ENCODE measurements at regions not wholly inside any gene's neighbourhood (a gene's known extent, or its start where the extent isn't known, plus 50 kb on each side); places are given as distances from the start of the nearest gene placed in this dataset.

DNA sequence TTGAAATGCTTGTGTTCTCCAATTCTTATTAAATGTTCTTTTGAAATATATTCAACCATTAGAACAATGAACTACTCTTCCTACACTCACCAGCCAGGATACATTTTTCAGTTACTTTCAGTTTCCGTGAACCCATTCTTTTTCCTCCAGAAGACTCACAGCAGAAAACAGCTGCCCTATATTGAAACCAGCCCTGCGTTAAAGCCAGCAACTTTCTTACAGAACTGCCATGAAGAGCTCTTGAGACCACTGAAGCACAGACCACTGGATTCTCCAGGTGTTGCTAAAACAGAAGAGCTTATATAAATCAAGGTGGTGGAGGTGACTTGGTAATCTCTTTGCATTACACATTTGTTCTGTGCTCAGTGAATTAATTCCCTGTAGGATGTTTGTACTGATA lies 365.9 kb upstream of the C9orf72 start:
- Mint-ChIP-seq H3K4me1 (peaks cover 10% of the 10 kb centered on the region), H3K27ac (no peak overlapping the region)

DNA sequence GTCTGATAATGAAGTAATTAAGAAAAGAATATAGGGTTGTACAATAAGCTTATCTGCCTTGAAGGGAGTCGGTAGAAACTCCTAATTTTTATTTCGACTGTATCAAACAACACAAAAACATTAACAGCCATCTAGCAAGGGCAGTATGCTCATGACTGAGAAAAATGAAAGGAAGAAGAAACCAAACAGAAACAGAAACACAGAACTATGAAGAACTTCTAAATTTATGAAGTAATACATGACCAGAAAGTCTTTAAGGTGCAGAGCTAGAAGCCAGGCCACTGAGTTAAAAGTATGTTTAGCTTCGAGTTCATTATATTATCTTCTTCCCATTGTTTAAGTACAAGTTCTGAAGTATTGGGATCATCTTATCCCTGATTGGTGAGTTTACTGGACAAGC lies 367.3 kb upstream of the C9orf72 start:
- Histone ChIP-seq H2AFZ (replicated peaks) (no peak overlapping the region), H3K9ac (no peak overlapping the region), H3K27ac (no peak overlapping the region), H3K79me2 (ENCODE audit: low read depth) (no peaks in the 10 kb centered on the region), H4K20me1 (ENCODE audit: low read depth) (no peaks in the 10 kb centered on the region), H3K27me3 (no peaks in the 10 kb centered on the region), H3K4me2 (no peak overlapping the region), H3F3A (ENCODE audit: low read depth) (no peaks in the 10 kb centered on the region), H3K36me3 (no peaks in the 10 kb centered on the region), H3K9me3 (ENCODE audit: low read depth) (no peaks in the 10 kb centered on the region), H3K4me3 (no peak overlapping the region), H3K4me1 (peaks cover 14% of the 10 kb centered on the region)
- DNase-seq (ENCODE audit: low spot score): no peak
- no peak overlapping the region for H3K27ac Mint-ChIP-seq
- no peaks in the 10 kb centered on the region for H3K36me3 Mint-ChIP-seq
- H3K4me1 Mint-ChIP-seq: peaks cover 5% of the 10 kb centered on the region
- H3K4me3 Mint-ChIP-seq: no peak overlapping the region
- no peaks in the 10 kb centered on the region for H3K9me3 Mint-ChIP-seq
- TF ChIP-seq, protein P1, sequence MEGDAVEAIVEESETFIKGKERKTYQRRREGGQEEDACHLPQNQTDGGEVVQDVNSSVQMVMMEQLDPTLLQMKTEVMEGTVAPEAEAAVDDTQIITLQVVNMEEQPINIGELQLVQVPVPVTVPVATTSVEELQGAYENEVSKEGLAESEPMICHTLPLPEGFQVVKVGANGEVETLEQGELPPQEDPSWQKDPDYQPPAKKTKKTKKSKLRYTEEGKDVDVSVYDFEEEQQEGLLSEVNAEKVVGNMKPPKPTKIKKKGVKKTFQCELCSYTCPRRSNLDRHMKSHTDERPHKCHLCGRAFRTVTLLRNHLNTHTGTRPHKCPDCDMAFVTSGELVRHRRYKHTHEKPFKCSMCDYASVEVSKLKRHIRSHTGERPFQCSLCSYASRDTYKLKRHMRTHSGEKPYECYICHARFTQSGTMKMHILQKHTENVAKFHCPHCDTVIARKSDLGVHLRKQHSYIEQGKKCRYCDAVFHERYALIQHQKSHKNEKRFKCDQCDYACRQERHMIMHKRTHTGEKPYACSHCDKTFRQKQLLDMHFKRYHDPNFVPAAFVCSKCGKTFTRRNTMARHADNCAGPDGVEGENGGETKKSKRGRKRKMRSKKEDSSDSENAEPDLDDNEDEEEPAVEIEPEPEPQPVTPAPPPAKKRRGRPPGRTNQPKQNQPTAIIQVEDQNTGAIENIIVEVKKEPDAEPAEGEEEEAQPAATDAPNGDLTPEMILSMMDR (IDR thresholded peaks at IDR 0.05): no peak
- no peak for TF ChIP-seq EZH2 (IDR thresholded peaks at IDR 0.05)
- TF ChIP-seq EZH2phosphoT487 (IDR thresholded peaks at IDR 0.05): no peak
- H3K27me3 Mint-ChIP-seq (ENCODE audit: insufficient read depth, low read depth): no peaks in the 10 kb centered on the region

More for the DNA sequence above, 365.9 kb upstream of the C9orf72 start:
- no peak overlapping the region for H3K4me3 ChIP-seq
- DNase-seq (ENCODE audit: low spot score): no peak
- no peaks in the 10 kb centered on the region for H3K27me3 ChIP-seq
- H3K36me3 ChIP-seq: no peaks in the 10 kb centered on the region
- H4K20me1 ChIP-seq (ENCODE audit: low read depth): no peaks in the 10 kb centered on the region
- peaks cover 14% of the 10 kb centered on the region for H3K4me1 ChIP-seq
- H3F3A ChIP-seq (ENCODE audit: low read depth): no peaks in the 10 kb centered on the region
- no peak overlapping the region for H3K9ac ChIP-seq
- Mint-ChIP-seq H3K27me3 (ENCODE audit: insufficient read depth, low read depth) (no peaks in the 10 kb centered on the region), H3K4me3 (no peak overlapping the region), H3K9me3 (no peaks in the 10 kb centered on the region), H3K36me3 (no peaks in the 10 kb centered on the region)
- H2AFZ ChIP-seq (replicated peaks): no peak overlapping the region
- H3K4me2 ChIP-seq: no peak overlapping the region
- TF ChIP-seq EZH2 (IDR thresholded peaks at IDR 0.05): no peak
- TF ChIP-seq EZH2phosphoT487 (IDR thresholded peaks at IDR 0.05): no peak
- TF ChIP-seq, protein P1 (IDR thresholded peaks at IDR 0.05): no peak
- H3K9me3 ChIP-seq (ENCODE audit: low read depth): no peaks in the 10 kb centered on the region
- H3K27ac ChIP-seq: no peak overlapping the region
- H3K79me2 ChIP-seq (ENCODE audit: low read depth): no peaks in the 10 kb centered on the region

DNA sequence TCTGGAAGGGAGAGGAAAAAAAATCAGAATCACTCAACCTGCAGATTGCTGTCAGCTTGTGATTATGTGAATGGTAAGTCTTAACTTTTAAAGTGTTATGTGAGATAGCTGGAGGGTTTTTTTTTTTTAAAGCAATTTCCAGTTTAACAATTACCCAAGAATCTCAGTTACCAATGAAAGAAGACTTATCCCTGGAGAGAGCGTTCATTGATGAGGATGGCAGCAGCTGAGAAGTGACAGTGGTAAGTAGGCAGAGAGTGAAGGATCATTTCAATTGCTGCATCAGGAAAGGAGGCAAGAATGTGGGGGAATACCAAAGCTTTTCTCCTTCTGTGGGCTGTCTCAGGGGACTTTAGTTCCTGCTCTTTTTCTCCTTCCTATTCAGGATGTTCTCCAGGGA lies 370.2 kb upstream of the C9orf72 start:
- H3K27ac Mint-ChIP-seq: peak overlapping the region; percentile 28
- H3K27me3 Mint-ChIP-seq (ENCODE audit: insufficient read depth, low read depth): peaks cover 2% of the 10 kb centered on the region
- no peaks in the 10 kb centered on the region for H3K9me3 ChIP-seq (ENCODE audit: low read depth)
- no peaks in the 10 kb centered on the region for H3K9me3 Mint-ChIP-seq
- TF ChIP-seq EZH2phosphoT487 (IDR thresholded peaks at IDR 0.05): no peak
- TF ChIP-seq, protein P1 (IDR thresholded peaks at IDR 0.05): no peak
- no peak for TF ChIP-seq EZH2 (IDR thresholded peaks at IDR 0.05)
- H3K4me2 ChIP-seq: no peak overlapping the region
- DNase-seq (ENCODE audit: low spot score): peak; percentile 26
- H3K36me3 ChIP-seq: no peaks in the 10 kb centered on the region
- no peaks in the 10 kb centered on the region for H3F3A ChIP-seq (ENCODE audit: low read depth)
- no peak overlapping the region for H3K4me3 ChIP-seq
- H3K4me1 ChIP-seq: peaks cover 14% of the 10 kb centered on the region
- H3K27ac ChIP-seq: no peak overlapping the region
- no peak overlapping the region for H3K9ac ChIP-seq
- no peak overlapping the region for H2AFZ ChIP-seq (replicated peaks)
- no peaks in the 10 kb centered on the region for H4K20me1 ChIP-seq (ENCODE audit: low read depth)
- H3K79me2 ChIP-seq (ENCODE audit: low read depth): no peaks in the 10 kb centered on the region
- H3K4me3 Mint-ChIP-seq: no peak overlapping the region
- no peaks in the 10 kb centered on the region for H3K27me3 ChIP-seq
- no peaks in the 10 kb centered on the region for H3K36me3 Mint-ChIP-seq
- H3K4me1 Mint-ChIP-seq: peaks cover 5% of the 10 kb centered on the region

All from neural progenitor cell (in vitro differentiated cells).